GM13977 (cell line): ENCODE measurements at regions not wholly inside any gene's neighbourhood (a gene's known extent, or its start where the extent isn't known, plus 50 kb on each side); places are given as distances from the start of the nearest gene placed in this dataset.
"Not testable (repeated sequence)": the region's sequence is repeated elsewhere in the genome, so short reads cannot be mapped to it uniquely, and the experiment has no call there.

Experiments
- DNase-seq: peaks from one replicate; pipeline ENCODE4 v3.0.0; 2012; ENCODE audit warnings: low spot score
- CTCF ChIP-seq: IDR thresholded peaks from 2 replicates; pipeline ENCODE4 v1.5.1; 2012; ENCODE audit warnings: mild to moderate bottlenecking, control low read depth; ENCODE audit not compliant: insufficient read depth; ENCODE audit errors: extremely low read depth, missing control alignments
- in situ Hi-C: fragments of 300-500 bp; cut with MboI; formaldehyde crosslinking; loops from one replicate; pipeline ENCODE4 v1.12.0; 2022; ENCODE audit warnings: low sequenced_read_pairs, low pct_unique_long_range_greater_than_20kb, mixed read lengths, inconsistent platforms; ENCODE audit not compliant: unreplicated experiment

- TF ChIP-seq CTCF = no peak
- in situ Hi-C loops = no loop called here
- DNase-seq = no peak
Observed at GRCh38 chr7:36051501-36051900, 101.6 kb upstream of the EEPD1 start.

- in situ Hi-C loops = no loop called here
- no peak for TF ChIP-seq CTCF
- no peak for DNase-seq
Observed at GRCh38 chr7:36053589-36053988, 99.5 kb upstream of the EEPD1 start.

- TF ChIP-seq CTCF = no peak
- no peak for DNase-seq
- in situ Hi-C loops = no loop called here
Observed at GRCh38 chr7:36054637-36055036, 98.4 kb upstream of the EEPD1 start.

GRCh38 chr7:36055207-36055606 is 97.8 kb upstream of the EEPD1 start:
- DNase-seq = no peak
- in situ Hi-C loops = no loop called here
- no peak for TF ChIP-seq CTCF

GRCh38 chr7:36057323-36057722 is 95.7 kb upstream of the EEPD1 start:
- no peak for DNase-seq
- no peak for TF ChIP-seq CTCF

GRCh38 chr7:36058020-36058592 is 94.9 kb upstream of the EEPD1 start:
- in situ Hi-C loops = no loop called here
- no peak for TF ChIP-seq CTCF
- DNase-seq = peak; percentile 44

More at GRCh38 chr7:36057323-36057722, 95.7 kb upstream of the EEPD1 start:
- in situ Hi-C loops = no loop called here

- in situ Hi-C loops, DNase-seq: not testable (repeated sequence)
Observed at GRCh38 chr7:36060388-36060787, 92.7 kb upstream of the EEPD1 start.
